ENCODE measurements at regions not wholly inside any gene's neighbourhood (a gene's known extent, or its start where the extent isn't known, plus 50 kb on each side); places are given as distances from the start of the nearest gene placed in this dataset.

DNA sequence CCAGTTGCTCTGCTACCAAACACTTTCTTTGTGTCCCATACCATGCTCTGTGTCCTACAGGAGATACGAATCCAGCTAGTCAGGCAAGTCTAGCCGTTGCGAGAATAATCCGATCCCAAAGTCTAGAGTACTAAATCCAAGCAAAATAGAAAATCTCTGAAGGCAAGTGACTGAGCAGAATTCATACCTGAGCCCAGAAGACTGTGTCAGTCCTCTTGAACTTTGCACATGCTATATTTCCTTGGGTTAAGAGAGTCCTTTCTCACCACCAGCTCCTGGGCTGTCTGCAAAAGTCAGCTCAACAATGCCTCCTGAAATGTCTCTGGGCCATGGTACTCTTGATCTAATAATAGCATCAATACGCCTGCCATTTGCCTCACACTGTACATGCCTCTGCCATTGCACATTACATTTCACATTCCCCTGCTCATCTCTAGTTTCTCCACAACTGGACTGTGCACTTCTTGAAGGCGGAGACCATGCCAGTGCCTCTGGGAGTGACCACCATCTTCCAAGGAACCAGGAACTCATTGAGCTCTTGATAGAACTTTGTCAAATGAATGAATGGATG, 265.8 kb upstream of the ID2 start:
- TF ChIP-seq, protein P1, sequence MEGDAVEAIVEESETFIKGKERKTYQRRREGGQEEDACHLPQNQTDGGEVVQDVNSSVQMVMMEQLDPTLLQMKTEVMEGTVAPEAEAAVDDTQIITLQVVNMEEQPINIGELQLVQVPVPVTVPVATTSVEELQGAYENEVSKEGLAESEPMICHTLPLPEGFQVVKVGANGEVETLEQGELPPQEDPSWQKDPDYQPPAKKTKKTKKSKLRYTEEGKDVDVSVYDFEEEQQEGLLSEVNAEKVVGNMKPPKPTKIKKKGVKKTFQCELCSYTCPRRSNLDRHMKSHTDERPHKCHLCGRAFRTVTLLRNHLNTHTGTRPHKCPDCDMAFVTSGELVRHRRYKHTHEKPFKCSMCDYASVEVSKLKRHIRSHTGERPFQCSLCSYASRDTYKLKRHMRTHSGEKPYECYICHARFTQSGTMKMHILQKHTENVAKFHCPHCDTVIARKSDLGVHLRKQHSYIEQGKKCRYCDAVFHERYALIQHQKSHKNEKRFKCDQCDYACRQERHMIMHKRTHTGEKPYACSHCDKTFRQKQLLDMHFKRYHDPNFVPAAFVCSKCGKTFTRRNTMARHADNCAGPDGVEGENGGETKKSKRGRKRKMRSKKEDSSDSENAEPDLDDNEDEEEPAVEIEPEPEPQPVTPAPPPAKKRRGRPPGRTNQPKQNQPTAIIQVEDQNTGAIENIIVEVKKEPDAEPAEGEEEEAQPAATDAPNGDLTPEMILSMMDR (IDR thresholded peaks at IDR 0.05) = no peak
- TF ChIP-seq POLR2A (IDR thresholded peaks at IDR 0.05) = no peak
